ENCODE measurements at regions not wholly inside any gene's neighbourhood (a gene's known extent, or its start where the extent isn't known, plus 50 kb on each side); places are given as distances from the start of the nearest gene placed in this dataset.

DNA sequence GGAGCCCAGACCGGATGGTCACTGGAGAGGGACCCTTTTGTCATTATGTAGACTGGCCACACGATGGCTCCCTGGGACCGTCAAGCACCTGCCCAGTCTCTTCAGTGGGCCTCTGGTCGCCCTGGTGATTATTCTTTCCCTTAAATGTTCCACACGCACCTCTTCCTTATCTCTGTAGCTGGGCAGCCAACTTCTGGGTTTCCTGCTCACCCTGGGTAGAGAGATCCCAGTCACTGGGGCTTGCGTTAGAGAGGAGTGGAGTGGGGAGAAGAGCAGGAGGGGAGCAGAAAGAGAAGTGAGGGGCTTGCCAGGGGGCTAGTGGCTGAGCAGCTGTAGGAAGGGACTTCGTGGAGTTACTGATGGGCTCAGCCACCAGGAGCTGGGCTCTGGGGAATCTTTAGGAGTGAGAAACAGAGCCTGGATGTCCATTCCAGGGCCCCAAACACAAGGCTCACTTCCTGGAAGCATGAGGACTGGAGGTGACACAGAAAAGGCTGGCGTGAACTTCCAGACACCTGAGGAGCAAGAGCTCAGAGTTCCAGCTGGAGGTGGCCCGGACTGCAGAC lies 150.1 kb downstream of the DHX35 start:
- no peak overlapping the region for H3K4me3 Mint-ChIP-seq
- intact Hi-C loops (cut with DNase I, micrococcal nuclease): loop anchor here in 1 of 2 experiments (5.0 kb wide), 1 partner anchor 1850 kb away; no protein-coding TSS in a partner anchor
- H3K27ac Mint-ChIP-seq: no peak overlapping the region
- POLR2A ChIA-PET: no interaction called here
- no peaks in the 10 kb centered on the region for H3K4me1 Mint-ChIP-seq (ENCODE audit: low read depth)
- Histone ChIP-seq H3K27me3 (ENCODE audit: control insufficient read depth in 1 of 2, insufficient read depth in 2 of 2, low read length in 2 of 2) (peaks cover 18 to 37% of the 10 kb centered on the region in 2 experiments), H3K27ac (ENCODE audit: low read depth in 1 of 2, low read length in 2 of 2) (no peak overlapping the region), H3K36me3 (ENCODE audit: insufficient read depth, low read length) (no peaks in the 10 kb centered on the region), H3K9me3 (ENCODE audit: control insufficient read depth in 1 of 2, insufficient read depth in 1 of 2, low read length in 2 of 2) (no peaks in the 10 kb centered on the region), H3K4me1 (ENCODE audit: insufficient read depth, low read length) (no peaks in the 10 kb centered on the region), H3K4me3 (ENCODE audit: low read length) (no peak overlapping the region)
- no peak for ATAC-seq (ENCODE audit: poor library complexity)
- TF ChIP-seq CTCF (IDR thresholded peaks at IDR 0.05): no peak
- CTCF ChIA-PET: no interaction called here
- peaks cover 78% of the 10 kb centered on the region for H3K27me3 Mint-ChIP-seq
- no peak for DNase-seq
- no peaks in the 10 kb centered on the region for H3K36me3 Mint-ChIP-seq (ENCODE audit: low read depth)
- H3K9me3 Mint-ChIP-seq: no peaks in the 10 kb centered on the region

DNA sequence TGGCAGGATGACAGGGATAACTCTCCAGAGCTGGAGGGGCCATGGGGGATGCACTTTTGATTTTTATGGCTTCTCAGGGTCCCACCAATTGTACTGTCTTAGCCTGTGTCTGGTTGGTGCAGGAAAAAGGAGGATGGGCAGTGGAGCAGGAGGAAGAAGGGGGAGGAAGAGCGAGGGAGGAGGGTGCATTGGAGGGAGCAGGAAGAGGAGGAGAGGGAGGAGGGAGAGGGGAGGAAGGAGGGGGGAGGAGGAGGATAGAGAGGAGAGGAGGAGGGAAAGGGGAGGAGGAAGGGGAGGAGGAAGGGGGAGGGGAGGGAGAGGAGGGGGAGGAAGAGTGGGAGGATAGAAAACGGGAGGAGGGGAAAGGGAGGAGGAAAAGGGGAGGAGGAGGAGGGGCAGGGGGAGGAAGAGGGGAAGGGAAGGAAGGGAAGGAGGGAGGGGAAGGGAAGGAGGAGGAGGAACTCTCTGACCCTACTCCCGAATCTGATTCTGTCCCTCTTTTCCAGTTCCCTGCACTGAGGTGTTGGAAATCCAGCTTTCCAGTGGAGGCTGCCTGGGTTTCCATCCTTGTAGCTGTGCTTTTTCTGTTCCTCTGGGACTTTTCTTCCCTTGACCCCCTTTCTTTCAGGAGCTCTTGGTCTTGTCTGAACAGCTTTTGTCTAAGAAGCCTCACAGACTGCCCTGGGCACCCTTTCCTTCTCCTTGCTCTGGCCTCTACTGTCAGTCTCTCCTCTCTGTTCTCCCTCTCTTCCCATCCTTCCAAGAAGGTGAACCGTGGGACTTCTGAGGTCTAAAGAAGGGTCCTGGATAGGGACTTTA lies 149.4 kb downstream of the DHX35 start:
- no peak for ATAC-seq (ENCODE audit: poor library complexity)
- no peak overlapping the region for H3K4me3 ChIP-seq (ENCODE audit: low read length)
- POLR2A ChIA-PET: no interaction called here
- intact Hi-C loops (cut with DNase I, micrococcal nuclease): loop anchor here in 1 of 2 experiments (5.0 kb wide), 1 partner anchor 1851 kb away; no protein-coding TSS in a partner anchor
- no peaks in the 10 kb centered on the region for H3K9me3 Mint-ChIP-seq
- no peak for TF ChIP-seq CTCF (IDR thresholded peaks at IDR 0.05)
- H3K4me1 ChIP-seq (ENCODE audit: insufficient read depth, low read length): no peaks in the 10 kb centered on the region
- DNase-seq: no peak
- H3K36me3 Mint-ChIP-seq (ENCODE audit: low read depth): no peaks in the 10 kb centered on the region
- no peaks in the 10 kb centered on the region for H3K4me1 Mint-ChIP-seq (ENCODE audit: low read depth)
- H3K27ac Mint-ChIP-seq: no peak overlapping the region
- H3K27me3 Mint-ChIP-seq: peaks cover 78% of the 10 kb centered on the region
- no peaks in the 10 kb centered on the region for H3K36me3 ChIP-seq (ENCODE audit: insufficient read depth, low read length)
- H3K4me3 Mint-ChIP-seq: no peak overlapping the region
- peaks cover 21 to 37% of the 10 kb centered on the region in 2 experiments for H3K27me3 ChIP-seq (ENCODE audit: control insufficient read depth in 1 of 2, insufficient read depth in 2 of 2, low read length in 2 of 2)
- H3K9me3 ChIP-seq (ENCODE audit: control insufficient read depth in 1 of 2, insufficient read depth in 1 of 2, low read length in 2 of 2): no peaks in the 10 kb centered on the region
- no peak overlapping the region for H3K27ac ChIP-seq (ENCODE audit: low read depth in 1 of 2, low read length in 2 of 2)
- CTCF ChIA-PET: no interaction called here

- POLR2A ChIA-PET: no interaction called here
- Histone ChIP-seq H3K9me3 (ENCODE audit: control insufficient read depth in 1 of 2, insufficient read depth in 1 of 2, low read length in 2 of 2) (no peaks in the 10 kb centered on the region), H3K4me1 (ENCODE audit: insufficient read depth, low read length) (no peaks in the 10 kb centered on the region), H3K36me3 (ENCODE audit: insufficient read depth, low read length) (no peaks in the 10 kb centered on the region), H3K4me3 (ENCODE audit: low read length) (no peak overlapping the region), H3K27me3 (ENCODE audit: control insufficient read depth in 1 of 2, insufficient read depth in 2 of 2, low read length in 2 of 2) (peaks cover 21 to 37% of the 10 kb centered on the region in 2 experiments), H3K27ac (ENCODE audit: low read depth in 1 of 2, low read length in 2 of 2) (no peak overlapping the region)
- peaks cover 77% of the 10 kb centered on the region for H3K27me3 Mint-ChIP-seq
- no peaks in the 10 kb centered on the region for H3K36me3 Mint-ChIP-seq (ENCODE audit: low read depth)
- intact Hi-C loops (cut with DNase I, micrococcal nuclease): loop anchor here in 1 of 2 experiments (5.0 kb wide), 1 partner anchor 1852 kb away; no protein-coding TSS in a partner anchor
- no peak for DNase-seq
- CTCF ChIA-PET: no interaction called here
- H3K4me3 Mint-ChIP-seq: no peak overlapping the region
- no peak overlapping the region for H3K27ac Mint-ChIP-seq
- H3K4me1 Mint-ChIP-seq (ENCODE audit: low read depth): no peaks in the 10 kb centered on the region
- TF ChIP-seq CTCF (IDR thresholded peaks at IDR 0.05): no peak
- no peak for ATAC-seq (ENCODE audit: poor library complexity)
- H3K9me3 Mint-ChIP-seq: no peaks in the 10 kb centered on the region
Measured at GRCh38 chr20:39110819-39111136, 148.6 kb downstream of the DHX35 start.
